ENCODE measurements at regions not wholly inside any gene's neighbourhood (a gene's known extent, or its start where the extent isn't known, plus 50 kb on each side); places are given as distances from the start of the nearest gene placed in this dataset.

- peak in 1 of 2 donors; percentile 77 for DNase-seq (ENCODE audit: low spot score in 2 of 2)
- 80 to 81% methylated on average over 6 of the region's 6 CpGs for WGBS, 2 donors
- TF ChIP-seq POLR2A (IDR thresholded peaks at IDR 0.05) (no peak), CTCF (IDR thresholded peaks at IDR 0.05) (no peak)
- intact Hi-C loops (cut with DNase I; ENCODE audit: low total_unique reads), result no loop called here
- no peak overlapping the region for H3K4me3 ChIP-seq (ENCODE audit: low read depth, poor library complexity, severe bottlenecking)
Measured at GRCh38 chr2:128405981-128406613, 87.4 kb upstream of the HS6ST1 start.

DNA sequence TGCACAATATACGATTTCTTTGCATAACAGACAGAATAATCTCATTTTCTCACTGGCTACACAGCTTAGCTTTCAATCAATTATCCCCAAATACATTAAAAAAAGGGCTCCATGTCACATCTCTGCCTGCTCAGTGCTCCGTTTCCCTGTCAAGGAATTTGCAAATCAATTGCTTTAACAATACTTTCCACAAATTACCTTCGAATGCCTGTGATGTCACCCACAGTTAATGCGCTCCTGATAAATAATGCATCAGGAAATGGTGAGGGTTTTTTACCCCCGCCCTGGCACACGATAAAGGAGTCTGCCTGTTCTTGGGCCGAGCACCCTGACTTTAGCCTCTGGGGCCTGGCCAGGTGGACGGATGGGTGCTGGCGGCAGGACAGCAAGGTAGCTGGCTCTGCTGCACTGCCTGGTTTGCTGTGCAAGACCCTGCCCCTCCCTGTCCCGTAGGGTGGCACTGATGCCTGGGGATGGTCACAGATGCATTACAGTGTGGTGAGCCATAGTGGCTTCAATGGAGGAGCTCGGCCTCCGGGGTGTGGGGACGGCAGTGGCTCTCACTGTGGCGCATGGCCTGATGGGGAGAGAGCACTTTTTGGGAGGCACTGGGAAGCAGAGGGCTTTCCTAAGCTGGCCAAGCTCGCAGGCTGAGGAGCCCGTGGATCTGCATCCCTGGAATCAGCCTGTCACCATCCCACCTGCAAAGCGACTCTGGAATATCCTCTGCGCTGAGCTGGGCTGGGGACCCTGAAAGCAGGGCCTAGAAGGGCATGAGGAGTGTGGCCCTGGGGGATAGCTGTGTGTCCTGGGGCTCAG lies 88.3 kb upstream of the HS6ST1 start:
- DNase-seq (ENCODE audit: low spot score in 2 of 2), result peak; percentile 9 to 72
- intact Hi-C loops (cut with DNase I; ENCODE audit: low total_unique reads), result no loop called here
- no peak for TF ChIP-seq POLR2A (IDR thresholded peaks at IDR 0.05)
- no peak for TF ChIP-seq CTCF (IDR thresholded peaks at IDR 0.05)
- 78 to 82% methylated on average over 14 to 18 of the region's 18 CpGs for WGBS, 2 donors
- H3K4me3 ChIP-seq (ENCODE audit: low read depth, poor library complexity, severe bottlenecking), result no peak overlapping the region

DNA sequence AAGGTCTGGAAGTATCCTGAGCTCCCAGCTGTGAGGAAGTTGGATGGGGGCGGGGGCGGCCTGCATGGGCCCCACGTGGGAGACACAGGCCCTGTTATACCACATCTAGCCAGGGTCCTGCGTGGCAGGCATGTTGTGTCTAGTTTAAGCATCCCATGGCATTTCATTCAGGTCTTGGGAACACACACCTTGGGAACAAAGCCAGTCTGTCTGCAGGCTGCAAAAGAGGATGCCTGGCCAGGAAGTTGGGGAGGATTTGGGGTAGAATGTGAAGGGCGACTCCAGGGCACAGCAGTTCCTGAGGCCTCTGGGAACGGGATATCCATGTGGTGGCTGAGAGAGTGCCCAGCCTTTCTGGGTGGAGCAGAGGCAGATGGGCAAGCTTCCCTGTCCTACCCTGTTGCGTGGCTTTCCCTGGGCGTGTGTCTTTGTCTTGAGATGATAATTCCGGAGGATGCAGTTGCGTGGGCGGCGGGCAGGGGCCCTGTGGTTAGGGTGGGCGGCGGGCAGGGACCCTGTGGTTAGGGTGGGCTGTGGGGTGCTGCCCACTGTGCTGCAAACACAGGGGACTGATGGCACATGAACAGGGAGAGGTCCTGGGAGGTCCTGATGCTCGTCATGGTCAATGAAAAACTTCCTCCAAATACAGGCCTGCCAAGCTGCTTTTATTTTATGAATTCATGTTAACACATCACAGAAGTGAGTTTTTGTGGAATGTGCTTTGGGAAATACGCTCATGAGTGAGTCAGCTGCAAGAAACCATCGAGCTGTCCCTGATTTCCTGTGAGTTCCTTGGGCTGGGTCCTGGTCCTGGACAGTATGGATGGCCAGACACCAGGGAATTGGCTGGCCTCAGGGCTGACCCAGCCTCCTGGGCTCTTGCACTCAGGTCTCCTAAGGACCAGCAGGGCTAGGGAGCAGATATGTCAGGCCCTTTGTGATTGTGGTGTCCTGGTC lies 90.0 kb upstream of the HS6ST1 start:
- DNase-seq (ENCODE audit: low spot score in 2 of 2), result peak; percentile 22 to 87
- WGBS, 2 donors, result 14 to 25% methylated on average over 16 to 17 of the region's 17 CpGs
- intact Hi-C loops (cut with DNase I; ENCODE audit: low total_unique reads), result no loop called here
- TF ChIP-seq CTCF (IDR thresholded peaks at IDR 0.05) (no peak), POLR2A (IDR thresholded peaks at IDR 0.05) (no peak)
- no peak overlapping the region for H3K4me3 ChIP-seq (ENCODE audit: low read depth, poor library complexity, severe bottlenecking)

- TF ChIP-seq CTCF (IDR thresholded peaks at IDR 0.05) (no peak), POLR2A (IDR thresholded peaks at IDR 0.05) (no peak)
- intact Hi-C loops (cut with DNase I; ENCODE audit: low total_unique reads), result no loop called here
- no peak overlapping the region for H3K4me3 ChIP-seq (ENCODE audit: low read depth, poor library complexity, severe bottlenecking)
- peak; percentile 11 to 67 for DNase-seq (ENCODE audit: low spot score in 2 of 2)
- WGBS, 2 donors, result 90 to 96% methylated on average over 8 to 9 of the region's 9 CpGs
Measured at GRCh38 chr2:128409326-128410034, 90.8 kb upstream of the HS6ST1 start.

- DNase-seq (ENCODE audit: low spot score in 2 of 2), result no peak
- intact Hi-C loops (cut with DNase I; ENCODE audit: low total_unique reads), result no loop called here
Measured at GRCh38 chr2:128410035-128410757, 91.5 kb upstream of the HS6ST1 start.

More at GRCh38 chr2:128410035-128410757, 91.5 kb upstream of the HS6ST1 start:
- TF ChIP-seq POLR2A (IDR thresholded peaks at IDR 0.05) (no peak), CTCF (IDR thresholded peaks at IDR 0.05) (no peak)
- 86 to 95% methylated on average over 10 of the region's 10 CpGs for WGBS, 2 donors
- no peak overlapping the region for H3K4me3 ChIP-seq (ENCODE audit: low read depth, poor library complexity, severe bottlenecking)

Data from lower leg skin (tissue), 4 donors.